COLO829 (cell line): ENCODE measurements at regions not wholly inside any gene's neighbourhood (a gene's known extent, or its start where the extent isn't known, plus 50 kb on each side); places are given as distances from the start of the nearest gene placed in this dataset.
A peak's percentile ranks its signal among the peaks of the same experiment; 100 is the strongest.
"Not testable (repeated sequence)": the region's sequence is repeated elsewhere in the genome, so short reads cannot be mapped to it uniquely, and the experiment has no call there.

Experiments used
- DNase-seq: peaks from one replicate; pipeline ENCODE4 v3.0.0; 2012; ENCODE audit warnings: low spot score

DNA sequence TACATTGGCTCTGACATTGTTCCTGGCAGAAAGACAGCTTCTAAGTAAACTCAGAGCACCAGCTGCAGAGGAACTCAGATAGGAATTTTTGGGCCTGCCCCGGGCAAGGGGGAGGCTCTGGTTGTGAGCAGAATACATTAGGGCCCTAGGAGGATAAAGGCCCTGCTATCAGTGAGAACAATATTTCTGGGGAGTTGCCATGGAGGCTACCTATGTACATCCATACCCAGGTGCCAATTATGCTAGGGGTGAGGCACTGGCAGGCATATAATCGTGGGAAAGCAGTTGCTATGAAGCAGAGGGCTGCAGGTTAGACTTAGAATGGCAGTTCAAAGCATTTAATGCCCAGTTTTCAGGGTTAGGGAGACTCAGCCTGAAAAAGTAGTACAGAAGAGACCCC lies 273.5 kb upstream of the EDA2R start:
- DNase-seq = no peak

DNA sequence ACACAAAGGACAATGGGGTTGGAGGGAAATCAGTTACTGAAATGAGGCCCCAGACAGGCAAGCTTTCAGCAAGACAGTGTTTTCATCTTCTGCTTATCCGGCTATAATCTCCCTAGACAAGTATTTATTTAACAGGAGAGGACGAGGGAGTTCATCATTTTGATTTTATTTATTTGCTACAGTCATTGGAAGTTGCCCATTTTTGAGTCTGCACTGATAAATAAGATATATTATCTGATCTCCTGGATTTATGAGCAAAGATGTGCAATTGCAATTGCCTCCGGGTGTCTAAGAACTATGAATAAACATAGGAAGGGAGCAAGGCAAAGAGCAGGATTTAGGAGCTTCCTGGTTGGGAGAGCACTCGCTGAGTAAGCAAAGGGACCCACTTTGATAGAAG lies 263.2 kb upstream of the EDA2R start:
- no peak for DNase-seq

DNA sequence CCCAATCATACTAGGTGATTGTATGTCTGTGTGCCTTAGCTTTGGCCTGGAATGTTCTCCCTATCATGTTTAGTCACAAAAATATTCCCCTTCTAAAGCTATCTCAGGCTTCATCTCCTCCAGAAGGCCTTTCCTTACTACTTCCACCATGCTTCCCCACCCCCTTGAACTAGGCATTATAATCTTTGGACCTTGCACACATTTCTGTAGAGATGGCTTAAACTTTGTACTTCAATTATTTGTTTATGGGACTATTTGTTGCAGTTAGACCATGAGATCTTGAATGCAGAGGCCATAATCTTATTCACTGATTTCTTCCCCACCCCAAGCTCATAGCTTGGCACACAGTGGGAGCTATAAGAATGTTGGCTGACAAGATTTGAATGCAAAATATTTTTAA lies 262.0 kb upstream of the EDA2R start:
- DNase-seq = no peak

DNA sequence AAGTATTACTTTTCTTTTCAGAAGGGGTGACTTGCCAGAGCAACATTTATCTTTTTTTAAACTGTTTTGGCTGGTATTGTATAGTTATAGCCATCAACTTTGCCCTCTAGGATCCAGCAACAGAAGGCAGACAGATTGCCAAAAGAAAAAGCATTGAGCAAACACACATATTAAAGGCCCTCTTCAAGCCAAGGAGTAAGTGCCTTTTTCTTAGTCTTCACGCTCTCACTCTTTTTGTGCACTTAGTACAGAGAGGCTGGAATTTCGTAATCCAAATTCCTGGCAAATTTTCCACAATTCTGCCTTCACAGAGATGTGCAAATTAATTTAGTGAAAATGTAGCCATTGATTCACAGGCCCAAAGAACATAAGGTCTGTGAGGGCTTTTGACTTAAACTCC lies 253.1 kb upstream of the EDA2R start:
- no peak for DNase-seq

DNA sequence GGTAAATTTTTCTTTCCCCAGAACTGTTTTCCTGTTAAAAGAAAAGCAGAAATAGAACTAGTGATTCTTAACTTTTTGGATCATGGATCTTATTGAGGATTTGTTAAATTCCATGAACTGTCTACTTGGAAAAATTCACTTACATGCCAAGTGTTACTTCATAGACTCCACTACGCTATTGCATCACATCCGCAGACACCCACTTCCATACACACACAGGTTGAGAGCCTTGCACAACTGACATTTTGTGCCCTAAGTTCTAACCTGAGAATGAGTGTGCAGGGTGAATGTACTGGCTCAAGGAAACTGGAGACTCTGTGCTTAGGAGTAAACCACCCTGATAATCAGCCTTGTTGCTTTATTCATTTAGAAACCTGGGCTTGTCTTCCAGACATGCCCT lies 250.5 kb upstream of the EDA2R start:
- DNase-seq = no peak

DNA sequence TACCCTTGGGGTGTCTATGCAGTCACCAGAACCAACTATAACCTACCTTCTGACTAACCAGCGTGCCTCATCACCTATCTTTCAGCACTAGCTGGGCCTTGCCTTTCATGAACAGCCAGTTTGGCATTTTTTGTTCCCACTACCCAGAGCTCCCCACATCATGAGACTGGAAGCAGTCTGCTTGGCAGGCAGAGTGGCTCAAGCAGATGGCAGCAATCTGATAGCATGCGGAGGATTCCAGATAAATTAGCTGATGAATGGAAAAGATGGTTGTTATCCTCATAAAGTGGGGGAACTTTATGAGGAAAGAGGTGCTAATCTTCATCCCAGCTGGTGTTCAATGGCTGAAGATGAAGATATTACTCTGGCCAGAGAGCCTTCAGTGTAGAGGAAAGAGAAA lies 243.2 kb upstream of the EDA2R start:
- DNase-seq = no peak

DNA sequence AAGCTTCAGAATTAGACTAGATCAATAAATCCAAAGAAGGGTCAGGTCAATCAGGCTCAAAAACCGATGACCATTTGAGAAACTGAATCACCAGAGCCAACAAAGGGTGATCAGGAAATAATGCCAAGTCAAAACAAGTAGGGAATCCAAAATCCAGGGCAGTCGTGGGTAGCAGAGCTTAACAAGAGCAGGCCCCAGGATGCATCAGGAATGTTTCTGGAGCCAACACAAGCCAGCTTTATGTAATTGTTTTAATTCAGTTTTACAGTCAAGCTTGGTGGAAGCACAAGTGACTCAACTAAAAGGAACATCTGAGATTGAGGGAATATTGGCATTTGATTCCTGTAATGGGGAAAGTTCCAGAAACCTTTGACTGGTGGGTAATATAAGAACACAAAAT lies 237.9 kb upstream of the EDA2R start:
- DNase-seq = no peak

DNA sequence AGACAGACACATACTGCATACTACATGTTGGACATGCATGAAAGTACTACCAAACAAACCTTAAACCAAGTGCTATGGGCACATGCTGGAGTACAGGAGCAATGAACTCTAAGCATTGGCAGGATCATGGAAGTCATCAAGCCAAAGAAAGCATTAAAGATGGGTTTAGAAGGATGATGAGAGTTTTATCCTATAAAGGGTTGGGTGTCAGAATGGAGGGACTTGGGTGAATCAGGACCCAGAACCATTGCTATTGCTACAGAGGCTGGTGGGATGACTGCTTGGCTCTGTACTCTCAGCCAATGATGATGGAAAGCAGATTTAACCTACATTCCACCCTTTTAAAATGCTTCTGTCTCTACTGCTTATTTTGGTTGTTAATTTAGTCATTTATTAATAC lies 233.9 kb upstream of the EDA2R start:
- DNase-seq = no peak

DNA sequence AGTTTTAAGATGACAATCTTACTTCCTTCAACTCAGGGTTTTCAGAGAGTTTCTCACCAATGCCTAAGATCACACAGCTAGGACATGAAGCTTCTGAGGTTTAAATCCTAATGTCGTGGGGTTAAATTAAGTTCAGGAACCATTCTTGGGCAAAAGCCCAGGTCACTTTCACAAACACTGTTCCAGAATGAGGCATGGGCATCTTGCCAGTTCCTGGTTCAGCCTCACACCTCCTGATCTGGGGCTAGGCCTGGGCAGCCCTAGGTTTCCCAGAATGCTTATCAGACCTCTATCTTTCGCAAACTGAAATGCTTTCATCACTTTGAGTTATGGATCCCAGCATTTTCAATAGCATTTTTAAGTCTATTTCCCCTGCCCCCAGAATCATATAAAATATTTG lies 224.8 kb upstream of the EDA2R start:
- DNase-seq = no peak

DNA sequence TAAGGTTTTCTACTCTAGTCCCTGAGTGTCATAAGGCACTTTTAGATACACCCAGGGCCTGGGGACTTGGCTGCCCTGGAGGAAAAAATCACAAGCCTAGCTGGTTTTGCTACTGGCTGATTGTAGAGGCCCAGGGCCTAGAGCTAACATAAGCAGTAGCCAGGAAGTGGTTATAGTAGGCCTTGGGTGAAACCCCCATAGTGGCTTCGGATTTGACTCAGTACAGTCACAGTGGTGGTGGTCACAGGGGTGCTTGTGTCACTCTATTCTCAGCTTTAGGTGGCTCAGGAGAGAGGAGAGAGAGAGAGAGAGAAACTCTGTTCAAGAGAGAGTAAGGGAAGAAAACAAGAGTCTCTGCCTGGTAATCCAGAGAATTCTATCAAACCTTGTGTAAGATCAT lies 194.5 kb upstream of the EDA2R start:
- DNase-seq = no peak

DNA sequence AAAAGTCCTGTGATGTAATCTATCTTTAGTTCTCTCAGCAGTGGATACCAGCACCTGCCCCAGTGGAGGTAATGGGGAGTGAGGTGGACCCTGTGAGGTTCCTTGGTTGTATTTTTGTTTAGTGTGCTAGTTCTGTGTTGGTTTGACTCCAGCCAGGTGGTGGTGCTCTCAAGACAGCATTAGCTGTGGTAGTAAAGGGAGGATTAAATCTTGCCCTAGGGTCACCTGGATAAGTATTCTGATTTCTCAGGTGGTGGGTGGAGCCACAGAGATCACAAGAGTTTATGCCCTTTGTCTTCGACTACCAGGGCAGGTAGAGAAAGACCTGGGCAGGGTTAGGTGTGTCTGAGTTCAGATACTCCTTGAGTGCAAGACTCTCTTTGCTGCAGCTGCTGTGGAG lies 176.3 kb upstream of the EDA2R start:
- no peak for DNase-seq

DNA sequence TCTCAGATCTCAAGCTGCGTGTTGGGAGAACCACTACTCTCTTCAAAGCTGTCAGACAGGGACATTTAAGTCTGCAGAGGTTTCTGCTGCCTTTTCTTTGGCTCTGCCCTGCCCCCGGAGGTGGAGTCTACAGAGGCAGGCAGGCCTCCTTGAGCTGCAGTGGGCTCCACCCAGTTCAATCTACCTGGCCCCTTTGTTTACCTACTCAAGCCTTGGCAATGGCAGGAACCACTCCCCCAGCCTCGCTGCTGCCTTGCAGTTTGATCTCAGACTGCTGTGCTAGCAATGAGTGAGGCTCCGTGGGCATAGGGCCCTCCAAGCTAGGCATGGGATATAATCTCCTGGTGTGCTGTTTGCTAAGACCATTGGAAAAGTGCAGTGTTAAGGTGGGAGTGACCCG lies 155.6 kb upstream of the EDA2R start:
- not testable (repeated sequence) for DNase-seq

DNA sequence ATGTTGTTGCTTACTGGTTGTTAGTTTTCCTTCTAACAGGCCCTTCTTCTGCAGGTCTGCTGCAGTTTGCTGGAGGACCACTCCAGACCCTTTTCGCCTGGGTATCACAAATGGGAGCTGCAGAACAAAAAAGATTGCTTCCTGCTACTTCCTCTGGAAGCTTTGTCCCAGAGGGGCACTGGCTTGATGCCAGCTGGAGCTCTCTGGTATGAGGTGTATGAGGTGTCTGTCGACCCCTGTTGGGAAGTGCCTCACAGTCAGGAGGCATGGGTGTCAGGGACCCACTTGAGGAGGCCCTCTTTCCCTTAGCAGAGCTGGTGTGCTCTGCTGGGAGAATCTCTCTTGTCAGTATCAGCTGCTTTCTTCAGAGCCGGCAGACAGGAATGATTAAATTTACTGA lies 127.4 kb upstream of the EDA2R start:
- DNase-seq = no peak

DNA sequence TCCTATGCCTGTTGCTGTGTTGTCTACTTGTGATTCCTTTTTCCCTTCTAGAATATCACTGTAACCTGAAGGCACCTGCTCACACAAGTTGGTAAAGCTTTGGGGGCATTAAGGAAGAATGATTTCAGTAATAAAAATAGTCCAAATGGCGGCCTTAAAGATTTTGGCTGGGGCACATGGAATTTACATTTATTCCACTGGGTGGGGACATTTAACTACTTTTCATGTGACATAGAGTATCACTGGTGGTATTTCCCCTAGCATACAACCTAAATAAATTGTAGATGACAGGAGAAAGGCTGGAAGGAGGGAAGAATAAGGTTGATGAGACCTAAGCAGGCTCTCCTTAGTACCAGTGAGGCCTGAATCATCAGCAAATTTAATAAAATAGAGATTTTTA lies 121.8 kb upstream of the EDA2R start:
- DNase-seq = no peak

DNA sequence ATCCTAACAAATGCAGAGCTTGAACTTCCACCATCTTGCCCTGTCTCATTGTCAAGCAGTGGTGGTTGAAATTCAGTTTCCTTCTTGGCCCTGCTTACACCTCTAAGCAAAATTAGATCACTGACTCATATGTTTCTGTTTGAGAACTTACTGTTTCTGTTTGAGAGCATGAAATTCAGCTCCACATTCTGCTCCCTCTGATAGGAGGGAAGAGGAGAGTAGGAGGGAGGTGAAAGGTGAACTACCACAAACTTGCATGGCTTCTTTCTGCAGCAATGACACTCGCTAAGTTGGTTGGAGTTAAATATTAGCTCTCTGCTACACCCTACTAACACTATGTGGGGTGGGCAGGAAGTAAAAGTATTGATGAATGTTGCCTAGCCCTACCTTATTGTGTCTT lies 117.8 kb upstream of the EDA2R start:
- DNase-seq = no peak

DNA sequence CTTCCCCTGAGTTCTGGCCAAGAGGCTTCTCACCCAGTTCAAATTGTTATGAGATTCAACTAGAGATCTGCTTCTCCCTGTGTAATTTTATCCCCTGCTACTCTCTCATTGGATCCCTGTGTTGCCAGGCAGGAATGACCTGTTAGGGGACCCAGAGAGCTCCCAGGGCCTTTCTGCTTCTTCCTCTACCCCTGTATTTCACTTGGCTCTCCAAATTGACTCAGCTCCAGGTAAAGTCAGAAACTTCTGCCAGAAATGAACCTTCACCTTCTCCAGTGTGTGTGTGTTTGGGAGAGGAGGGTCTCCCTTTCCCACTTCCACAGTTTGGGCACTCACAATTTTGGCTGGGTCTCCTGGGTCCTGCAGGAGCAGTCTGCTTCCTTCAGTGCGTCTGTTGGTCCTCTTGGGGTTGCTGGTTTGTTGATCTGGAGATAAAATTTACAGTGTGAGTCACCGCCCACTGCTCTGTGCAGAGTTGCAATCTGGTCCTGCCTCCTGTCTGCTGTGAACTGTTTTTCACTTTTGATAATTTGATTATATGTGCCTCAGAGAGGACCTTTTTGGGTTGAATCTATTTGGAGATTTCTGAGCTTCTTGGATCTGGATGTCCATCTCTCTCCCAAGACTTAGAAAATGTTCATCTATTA lies 112.4 kb upstream of the EDA2R start:
- DNase-seq = no peak

DNA sequence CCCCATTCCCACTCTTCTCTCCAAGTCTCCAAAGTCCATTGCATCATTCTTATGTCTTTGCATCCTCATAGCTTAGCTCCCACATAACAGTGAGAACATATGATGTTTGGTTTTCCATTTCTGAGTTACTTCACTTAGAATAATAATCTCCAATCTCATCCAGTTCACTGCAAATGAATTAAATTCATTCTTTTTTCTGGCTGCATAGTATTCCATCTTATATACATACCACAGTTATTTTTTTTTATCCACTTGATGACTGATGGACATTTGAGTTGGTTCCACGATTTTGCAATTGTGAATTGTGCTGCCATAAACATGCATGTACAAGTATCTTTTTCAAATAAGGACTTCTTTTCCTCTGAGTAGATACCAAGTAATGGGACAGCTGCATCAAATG lies 105.6 kb upstream of the EDA2R start:
- not testable (repeated sequence) for DNase-seq

DNA sequence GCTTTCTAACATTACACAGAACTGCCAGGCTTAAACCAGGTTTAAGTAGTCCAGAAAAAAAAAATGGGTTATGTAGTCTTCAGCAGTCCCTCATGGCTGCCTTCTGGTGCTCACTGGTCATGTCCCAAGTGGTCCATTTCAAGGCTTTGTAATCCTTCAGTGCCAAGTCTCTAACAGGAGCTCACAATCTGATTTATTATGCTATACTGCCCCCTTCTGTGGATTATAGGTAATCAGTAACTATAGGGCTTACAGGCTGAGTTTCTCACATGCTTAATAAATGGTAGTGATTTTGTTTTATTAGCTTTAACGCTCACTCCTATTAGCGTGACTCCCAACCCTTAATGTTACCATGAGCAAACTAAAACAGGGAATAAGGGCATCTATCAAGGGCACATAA lies 92.5 kb upstream of the EDA2R start:
- peak; percentile 19 for DNase-seq

DNA sequence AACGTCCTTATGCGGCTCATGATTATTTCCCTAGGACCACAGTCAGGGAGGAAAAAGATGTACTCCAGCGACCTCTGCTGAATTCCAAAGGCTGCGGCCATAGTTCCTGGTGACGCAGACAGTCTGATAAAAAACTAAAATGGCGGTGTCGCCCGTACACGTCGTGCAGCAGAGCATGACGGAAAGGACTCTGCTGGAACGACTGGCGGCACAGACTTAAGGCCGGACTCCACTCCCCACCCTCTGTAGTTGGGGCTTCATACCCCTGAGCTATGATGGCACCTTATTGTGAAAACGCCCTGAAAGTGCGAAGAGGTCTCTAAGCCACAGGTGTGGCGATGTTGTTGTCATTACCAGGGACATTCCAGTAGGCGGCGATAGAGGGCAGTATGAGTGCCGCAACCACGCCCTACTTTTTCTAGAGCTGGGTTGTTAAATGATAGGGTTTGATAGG lies 90.0 kb upstream of the EDA2R start:
- peak; percentile 39 for DNase-seq

DNA sequence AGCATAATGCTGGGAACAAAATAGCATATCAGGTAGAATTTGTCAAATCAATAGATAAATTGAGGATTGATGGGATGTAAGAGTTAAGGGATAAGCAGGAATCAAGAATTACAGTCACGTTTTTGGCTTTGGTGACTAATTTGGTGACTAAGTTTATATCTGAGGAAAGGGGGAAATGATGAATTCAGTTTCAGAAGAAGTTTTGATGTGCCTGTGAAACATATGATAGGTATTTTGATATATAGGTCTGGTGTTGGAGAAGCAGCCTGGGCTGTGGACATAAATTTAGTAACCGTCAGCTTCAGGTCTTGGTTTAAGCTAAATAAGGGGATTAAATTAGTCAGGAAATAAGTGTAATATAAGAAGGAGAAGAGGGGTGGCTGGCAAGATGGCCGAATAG lies 79.0 kb upstream of the EDA2R start:
- DNase-seq = no peak

DNA sequence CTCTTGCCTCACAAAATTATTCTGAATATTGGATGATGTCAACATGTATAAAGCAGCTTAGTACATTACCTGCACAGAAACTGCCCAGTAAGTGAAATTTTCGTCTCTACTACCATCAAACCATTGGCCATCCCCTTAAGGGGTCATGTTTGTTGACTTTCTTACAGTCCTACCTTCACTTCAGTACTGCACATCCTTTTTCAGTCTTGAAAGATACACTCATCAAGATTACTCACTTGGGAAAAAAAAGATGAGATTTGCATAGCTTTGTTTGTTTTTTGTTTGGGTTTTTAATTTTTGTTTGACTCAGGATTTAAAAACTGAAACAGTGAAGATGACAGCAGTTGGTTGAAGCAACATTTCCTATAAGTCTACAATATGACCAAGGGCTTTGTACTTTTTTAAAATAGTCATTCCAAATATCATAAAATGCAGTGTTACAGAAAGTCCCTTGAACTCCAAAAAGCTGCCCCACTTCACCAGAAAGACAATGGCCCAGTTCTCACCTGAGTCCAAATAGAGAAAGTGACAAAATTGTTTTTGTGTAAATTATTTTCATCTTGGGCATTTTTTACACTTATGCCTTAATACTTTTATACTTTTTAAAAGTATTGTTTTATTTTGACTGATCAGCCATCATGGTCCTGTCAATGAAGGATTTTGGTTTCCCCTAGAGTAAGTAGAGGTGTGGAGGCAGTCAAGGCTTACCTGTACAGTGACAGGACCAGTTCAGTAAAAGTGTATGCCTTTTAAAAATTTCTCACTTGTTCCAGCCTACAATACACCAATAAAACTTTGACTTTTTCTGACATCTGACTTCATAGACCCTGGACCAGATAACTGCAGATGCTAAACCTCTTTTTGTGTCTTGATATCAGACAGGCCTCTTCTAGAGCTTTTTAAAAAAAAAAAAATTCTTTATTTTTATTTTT lies 59.7 kb upstream of the EDA2R start:
- no peak for DNase-seq

DNA sequence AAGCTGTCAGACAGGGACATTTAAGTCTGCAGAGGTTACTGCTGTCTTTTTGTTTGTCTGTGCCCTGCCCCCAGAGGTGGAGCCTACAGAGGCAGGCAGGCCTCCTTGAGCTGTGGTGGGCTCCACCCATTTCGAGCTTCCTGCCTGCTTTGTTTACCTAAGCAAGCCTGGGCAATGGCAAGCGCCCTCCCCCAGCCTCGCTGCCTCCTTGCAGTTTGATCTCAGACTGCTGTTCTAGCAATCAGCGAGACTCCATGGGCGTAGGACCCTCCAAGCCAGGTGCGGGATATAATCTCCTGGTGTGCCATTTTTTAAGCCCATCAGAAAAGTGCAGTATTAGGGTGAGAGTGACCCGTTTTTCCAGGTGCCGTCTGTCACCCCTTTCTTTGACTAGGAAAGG lies 53.6 kb upstream of the EDA2R start:
- not testable (repeated sequence) for DNase-seq
